NCI-H345 treated with DMSO at 0.1 percent for 48 hours (cell line): ENCODE measurements at regions not wholly inside any gene's neighbourhood (a gene's known extent, or its start where the extent isn't known, plus 50 kb on each side); places are given as distances from the start of the nearest gene placed in this dataset.

Experiments used
- DNase-seq: peaks from one replicate; lab custom pipeline; 2025; ENCODE audit not compliant: unreplicated experiment; lab: John Stamatoyannopoulos, UW

GRCh38 chr1:82924666-82925065 is 1074.3 kb downstream of the TTLL7 start:
- DNase-seq: no peak

GRCh38 chr1:82923931-82924330 is 1075.0 kb downstream of the TTLL7 start:
- DNase-seq: no peak

- DNase-seq: no peak
Observed at GRCh38 chr1:82921759-82922158, 1077.2 kb downstream of the TTLL7 start.

DNA sequence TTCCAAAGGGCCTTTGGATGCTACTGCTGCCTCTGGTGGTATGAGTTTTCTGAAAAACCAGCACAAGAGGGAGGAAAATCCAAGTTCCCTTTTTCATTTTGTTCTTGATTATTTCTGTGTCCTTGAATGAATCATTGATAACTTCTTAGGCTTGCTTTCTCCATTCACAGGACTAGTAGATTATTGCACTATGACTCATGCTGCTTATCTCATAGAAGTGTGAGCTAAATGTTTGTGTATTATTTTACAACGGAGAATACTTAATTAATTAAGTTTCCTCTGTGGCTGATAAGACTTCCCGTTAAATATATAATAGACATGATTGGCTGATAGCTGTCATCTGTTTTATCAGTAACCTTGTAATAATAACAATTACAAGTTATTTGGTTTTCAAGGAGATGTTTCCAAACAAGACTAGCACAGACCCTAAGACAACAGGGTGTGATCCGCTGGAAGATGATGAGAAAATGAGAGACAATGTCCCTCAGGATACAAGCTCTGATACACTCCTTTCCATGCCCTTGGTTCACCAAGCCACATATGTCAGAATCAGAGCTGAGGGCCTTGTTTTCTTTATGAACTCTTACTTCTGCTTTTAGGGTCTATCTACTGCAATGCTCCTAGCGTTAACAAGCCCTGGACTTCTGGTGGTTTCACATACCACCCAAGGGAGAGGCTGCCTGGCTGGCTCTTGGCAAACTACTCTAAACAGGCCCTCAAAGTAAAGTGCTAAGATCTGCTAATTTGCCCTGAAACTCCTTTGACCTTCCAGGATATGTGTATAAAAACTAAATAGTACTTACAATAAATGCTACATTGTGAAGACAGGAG is 1078.3 kb downstream of the TTLL7 start:
- no peak for DNase-seq

DNA sequence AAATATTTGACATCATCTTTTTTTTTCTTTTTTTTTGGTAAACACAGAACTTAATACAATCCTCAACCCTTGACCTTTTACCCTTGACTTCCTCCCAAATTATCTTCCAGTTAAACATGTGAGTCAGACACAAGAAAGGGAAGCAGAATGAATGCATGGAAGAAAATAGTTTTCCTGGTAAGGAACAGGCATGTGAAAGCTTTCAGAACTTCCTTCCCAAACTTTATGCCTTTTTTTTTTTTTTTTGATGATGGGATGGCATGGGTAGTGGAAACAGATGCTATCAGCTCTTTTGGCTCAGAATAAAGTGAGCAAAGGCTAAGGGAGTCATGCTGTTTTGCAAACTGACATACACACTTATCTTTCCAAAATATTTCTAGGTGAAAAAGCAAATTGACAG is 1079.1 kb downstream of the TTLL7 start:
- no peak for DNase-seq

- no peak for DNase-seq
Observed at GRCh38 chr1:82907313-82907712, 1091.6 kb downstream of the TTLL7 start.

DNA sequence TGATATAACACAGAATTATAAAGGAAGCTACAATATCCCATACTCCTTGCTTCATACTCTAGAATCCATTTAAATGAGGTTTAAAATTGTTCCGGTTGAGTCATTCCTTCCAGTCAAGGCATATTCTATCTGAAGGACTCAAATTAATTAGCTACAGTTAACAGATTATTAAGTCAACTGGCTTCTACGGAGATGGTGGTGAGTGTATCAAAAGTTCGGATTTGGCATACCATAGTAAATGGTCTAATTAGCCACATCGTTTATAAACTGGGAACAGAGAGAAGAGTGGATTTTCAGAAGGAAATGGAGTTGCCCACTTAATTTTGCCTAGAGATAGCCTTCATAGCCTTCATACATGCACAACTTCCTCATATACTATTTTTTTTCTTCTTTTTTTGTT is 1095.3 kb downstream of the TTLL7 start:
- no peak for DNase-seq

GRCh38 chr1:82901561-82901960 is 1097.4 kb downstream of the TTLL7 start:
- DNase-seq: no peak

DNA sequence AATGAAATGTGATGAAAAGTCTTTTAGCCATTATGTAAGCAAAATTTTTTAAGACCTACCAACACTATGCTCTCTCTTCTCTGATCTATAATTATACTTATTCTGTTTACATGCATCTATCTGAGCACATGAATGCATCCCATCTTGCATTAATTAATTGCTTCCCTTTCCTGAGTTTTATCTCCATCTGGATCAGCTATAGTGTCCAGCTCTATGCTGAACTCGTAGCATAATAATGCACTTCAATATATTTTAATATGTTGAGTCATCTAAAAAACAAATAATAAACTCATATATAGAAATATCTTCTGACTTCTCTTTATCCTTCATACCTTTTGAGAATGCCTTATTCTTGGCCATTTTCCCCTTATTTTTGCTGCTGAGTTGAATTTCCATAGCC is 1097.8 kb downstream of the TTLL7 start:
- no peak for DNase-seq

DNA sequence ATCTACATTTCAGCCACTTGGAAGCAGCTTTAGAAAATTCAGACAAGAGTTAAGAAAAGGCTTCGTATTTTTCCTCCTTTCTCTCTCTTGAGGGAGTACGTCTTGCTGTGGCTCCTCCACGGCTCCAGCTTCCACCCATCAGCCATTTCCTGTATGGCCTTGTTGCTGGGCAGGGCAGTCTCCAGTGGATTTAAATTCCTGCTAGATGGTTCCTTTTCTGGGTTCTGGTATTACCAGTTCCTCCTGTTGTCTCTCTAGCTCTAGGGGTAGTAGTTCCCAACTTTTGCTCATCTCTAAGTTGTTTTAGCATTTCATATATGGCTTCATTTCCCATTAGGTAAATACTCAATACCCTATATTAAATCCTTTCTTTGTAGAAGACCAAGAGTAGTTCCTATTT is 1098.3 kb downstream of the ADGRL2 start:
- DNase-seq: no peak

GRCh38 chr1:82897549-82897948 is 1096.8 kb downstream of the ADGRL2 start:
- no peak for DNase-seq

DNA sequence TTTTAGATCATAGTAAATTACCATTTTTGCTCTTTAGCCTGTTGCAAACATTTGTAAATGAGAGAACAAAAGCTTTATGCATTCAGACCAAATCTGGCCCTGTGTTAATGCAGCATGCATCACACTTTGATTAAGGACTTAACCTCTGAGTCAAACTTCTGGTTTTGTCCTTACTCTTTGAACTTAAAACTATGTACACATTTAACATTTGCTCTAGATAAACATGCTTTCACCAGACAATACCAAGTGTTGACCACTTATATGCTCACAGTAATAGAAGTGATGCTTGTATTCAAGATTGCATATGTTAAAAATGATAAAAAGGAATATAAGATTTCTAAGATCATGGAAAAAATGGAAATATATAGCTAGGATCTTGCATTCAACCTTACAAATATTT is 1095.3 kb downstream of the ADGRL2 start:
- no peak for DNase-seq

GRCh38 chr1:82894635-82895034 is 1093.9 kb downstream of the ADGRL2 start:
- DNase-seq: no peak

GRCh38 chr1:82893712-82894470 is 1093.2 kb downstream of the ADGRL2 start:
- no peak for DNase-seq

DNA sequence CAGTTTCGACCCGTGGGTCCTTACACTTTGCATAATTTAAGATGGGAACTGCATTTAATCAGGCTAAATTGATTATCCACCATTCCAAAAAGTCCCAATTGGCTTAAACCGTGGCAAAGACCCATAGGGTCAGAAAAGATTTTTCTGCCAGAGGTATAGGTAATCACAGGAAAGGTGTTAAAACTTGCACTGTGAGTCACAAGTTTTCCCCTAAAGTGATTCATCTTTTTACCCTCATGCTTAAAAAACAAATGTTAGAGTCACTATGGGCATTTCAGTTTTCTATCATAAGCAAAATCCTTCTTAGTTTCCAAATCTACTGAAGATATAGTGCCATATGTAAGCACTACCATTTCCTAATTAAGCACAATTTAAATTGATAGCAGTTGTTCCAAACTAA is 1079.8 kb downstream of the ADGRL2 start:
- no peak for DNase-seq

GRCh38 chr1:82879701-82880305 is 1079.1 kb downstream of the ADGRL2 start:
- DNase-seq: no peak

GRCh38 chr1:82875170-82875569 is 1074.4 kb downstream of the ADGRL2 start:
- no peak for DNase-seq

- DNase-seq: no peak
Observed at GRCh38 chr1:82874041-82874440, 1073.3 kb downstream of the ADGRL2 start.

DNA sequence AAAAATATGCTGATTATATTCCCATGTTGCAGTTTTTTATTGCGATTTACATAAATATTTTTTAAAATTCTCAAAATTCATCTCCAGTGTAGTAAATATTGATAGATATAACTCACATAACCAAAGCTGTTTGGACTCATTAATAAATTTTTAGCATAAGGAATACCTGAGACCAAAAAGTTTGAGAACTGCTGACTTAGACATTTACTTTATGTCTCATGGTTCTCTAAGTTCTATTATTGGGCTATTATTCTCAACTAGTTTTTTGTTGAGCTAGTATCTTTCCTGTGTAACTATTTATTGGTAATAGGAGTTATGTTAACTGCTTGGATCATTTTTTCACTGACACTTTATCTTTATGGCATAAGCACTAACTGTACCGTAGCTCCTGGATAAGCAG is 1069.6 kb downstream of the ADGRL2 start:
- no peak for DNase-seq

- no peak for DNase-seq
Observed at GRCh38 chr1:82867781-82868180, 1067.0 kb downstream of the ADGRL2 start.

DNA sequence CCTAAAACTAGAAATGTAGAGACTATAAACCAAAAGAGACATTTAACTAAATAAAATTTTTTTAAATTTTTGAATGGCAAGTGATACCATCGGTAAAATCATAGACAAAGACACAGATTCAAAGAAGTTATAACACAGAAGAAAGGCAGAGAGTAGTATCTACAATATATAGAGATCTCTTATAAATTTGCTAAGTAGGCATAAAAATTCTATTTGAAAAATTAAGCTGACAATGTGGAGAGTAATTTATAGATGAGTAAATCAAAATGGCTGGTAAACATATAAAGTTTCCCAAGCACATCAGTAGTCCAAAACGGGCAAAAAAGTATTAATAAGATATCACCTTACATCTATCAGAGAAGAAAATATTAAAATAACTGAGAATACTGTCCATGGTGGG is 1061.0 kb downstream of the ADGRL2 start:
- DNase-seq: no peak

- DNase-seq: no peak
Observed at GRCh38 chr1:82858031-82858430, 1057.3 kb downstream of the ADGRL2 start.
